ENCODE measurements at regions not wholly inside any gene's neighbourhood (a gene's known extent, or its start where the extent isn't known, plus 50 kb on each side); places are given as distances from the start of the nearest gene placed in this dataset.
"Not testable (repeated sequence)": the region's sequence is repeated elsewhere in the genome, so short reads cannot be mapped to it uniquely, and the experiment has no call there.

DNA sequence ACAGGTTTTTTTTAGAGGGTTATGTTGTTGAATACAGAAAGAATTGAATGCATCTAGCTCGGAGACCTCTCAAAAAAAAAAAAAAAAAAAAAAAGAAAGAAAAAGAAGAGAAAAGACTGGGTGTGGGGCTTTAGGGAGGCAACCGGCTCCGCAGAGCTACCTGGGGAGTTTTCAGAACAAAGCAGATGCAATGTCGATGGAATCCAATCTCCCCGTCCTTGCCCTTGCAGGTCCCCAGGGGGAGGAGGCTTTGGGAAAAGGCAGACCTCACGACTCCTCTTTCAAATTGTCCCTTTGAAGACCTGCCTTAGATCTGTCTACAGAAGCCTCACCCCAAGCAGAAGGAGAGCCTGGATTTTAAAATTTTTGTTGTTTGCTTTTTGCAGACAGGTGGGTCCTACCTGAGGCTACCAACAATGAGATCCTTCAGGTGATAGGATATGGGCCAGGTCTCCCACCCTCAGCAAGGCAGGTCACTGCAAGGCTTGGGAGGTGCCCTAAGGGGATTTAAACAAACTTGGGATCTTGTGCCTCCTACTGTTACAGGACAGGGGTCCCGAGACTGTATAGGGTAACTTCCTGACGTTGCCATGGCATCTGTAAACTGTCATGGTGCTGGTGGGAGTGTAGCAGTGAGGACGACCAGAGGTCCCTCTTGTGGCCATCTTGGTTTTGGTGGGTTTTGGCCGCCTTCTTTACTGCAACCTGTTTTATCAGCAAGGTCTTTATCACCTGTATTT, 75.2 kb upstream of the PRKX start:
- H3F3A ChIP-seq (ENCODE audit: insufficient read depth, low read length, poor library complexity, severe bottlenecking): no peaks in the 10 kb centered on the region
- no peak overlapping the region for H3K4me2 ChIP-seq (ENCODE audit: low read length)
- H3K9me2 ChIP-seq (ENCODE audit: insufficient read depth, low read length): no peaks in the 10 kb centered on the region
- no peaks in the 10 kb centered on the region for H4K20me1 ChIP-seq (ENCODE audit: insufficient read depth)
- no peak for TF ChIP-seq TAF1 (IDR thresholded peaks at IDR 0.05; ENCODE audit: low read depth)
- TF ChIP-seq, protein P1, sequence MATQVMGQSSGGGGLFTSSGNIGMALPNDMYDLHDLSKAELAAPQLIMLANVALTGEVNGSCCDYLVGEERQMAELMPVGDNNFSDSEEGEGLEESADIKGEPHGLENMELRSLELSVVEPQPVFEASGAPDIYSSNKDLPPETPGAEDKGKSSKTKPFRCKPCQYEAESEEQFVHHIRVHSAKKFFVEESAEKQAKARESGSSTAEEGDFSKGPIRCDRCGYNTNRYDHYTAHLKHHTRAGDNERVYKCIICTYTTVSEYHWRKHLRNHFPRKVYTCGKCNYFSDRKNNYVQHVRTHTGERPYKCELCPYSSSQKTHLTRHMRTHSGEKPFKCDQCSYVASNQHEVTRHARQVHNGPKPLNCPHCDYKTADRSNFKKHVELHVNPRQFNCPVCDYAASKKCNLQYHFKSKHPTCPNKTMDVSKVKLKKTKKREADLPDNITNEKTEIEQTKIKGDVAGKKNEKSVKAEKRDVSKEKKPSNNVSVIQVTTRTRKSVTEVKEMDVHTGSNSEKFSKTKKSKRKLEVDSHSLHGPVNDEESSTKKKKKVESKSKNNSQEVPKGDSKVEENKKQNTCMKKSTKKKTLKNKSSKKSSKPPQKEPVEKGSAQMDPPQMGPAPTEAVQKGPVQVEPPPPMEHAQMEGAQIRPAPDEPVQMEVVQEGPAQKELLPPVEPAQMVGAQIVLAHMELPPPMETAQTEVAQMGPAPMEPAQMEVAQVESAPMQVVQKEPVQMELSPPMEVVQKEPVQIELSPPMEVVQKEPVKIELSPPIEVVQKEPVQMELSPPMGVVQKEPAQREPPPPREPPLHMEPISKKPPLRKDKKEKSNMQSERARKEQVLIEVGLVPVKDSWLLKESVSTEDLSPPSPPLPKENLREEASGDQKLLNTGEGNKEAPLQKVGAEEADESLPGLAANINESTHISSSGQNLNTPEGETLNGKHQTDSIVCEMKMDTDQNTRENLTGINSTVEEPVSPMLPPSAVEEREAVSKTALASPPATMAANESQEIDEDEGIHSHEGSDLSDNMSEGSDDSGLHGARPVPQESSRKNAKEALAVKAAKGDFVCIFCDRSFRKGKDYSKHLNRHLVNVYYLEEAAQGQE (IDR thresholded peaks at IDR 0.05; ENCODE audit: borderline replicate concordance): no peak
- TF ChIP-seq POLR2AphosphoS5 (IDR thresholded peaks at IDR 0.05): no peak
- no peak for TF ChIP-seq RAD21 (conservative IDR thresholded peaks at IDR 0.05)
- H3K36me3 ChIP-seq (ENCODE audit: insufficient read depth, low read length): no peaks in the 10 kb centered on the region
- H3K27me3 ChIP-seq (ENCODE audit: insufficient read depth, low read depth, low read length): no peaks in the 10 kb centered on the region
- no peak overlapping the region for H3K9ac ChIP-seq (ENCODE audit: low read length)
- H3K27ac ChIP-seq (ENCODE audit: low read length): no peak overlapping the region
- no peak overlapping the region for H3K4me3 ChIP-seq (ENCODE audit: low read length)
- no peaks in the 10 kb centered on the region for H3K9me3 ChIP-seq (ENCODE audit: low read length)
- no peak overlapping the region for H2AFZ ChIP-seq (ENCODE audit: low read depth, low read length)
- H3K79me2 ChIP-seq (replicated peaks; ENCODE audit: insufficient read depth, low read length): no peaks in the 10 kb centered on the region

DNA sequence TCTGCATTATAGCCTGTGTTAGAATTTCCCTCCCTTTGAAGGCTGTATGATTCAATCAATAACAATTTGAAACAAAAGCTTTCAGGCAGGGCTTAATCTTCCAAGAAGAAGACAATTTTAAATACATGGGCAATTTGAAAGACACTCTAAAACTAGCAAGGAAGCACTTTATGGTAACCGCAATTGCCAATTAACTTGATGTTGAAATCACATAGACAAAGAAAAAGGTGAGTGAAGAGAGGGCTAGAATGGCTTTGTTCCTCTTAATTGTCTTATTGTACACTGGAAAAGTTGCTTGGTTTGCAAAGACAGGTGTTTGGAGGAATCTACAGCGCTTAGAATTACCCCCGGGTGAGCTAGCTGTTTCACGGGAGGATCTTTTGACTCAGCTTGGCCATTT, 74.4 kb upstream of the PRKX start:
- no peaks in the 10 kb centered on the region for H4K20me1 ChIP-seq (ENCODE audit: insufficient read depth)
- no peaks in the 10 kb centered on the region for H3K9me2 ChIP-seq (ENCODE audit: insufficient read depth, low read length)
- no peaks in the 10 kb centered on the region for H3K27me3 ChIP-seq (ENCODE audit: insufficient read depth, low read depth, low read length)
- no peaks in the 10 kb centered on the region for H3K79me2 ChIP-seq (replicated peaks; ENCODE audit: insufficient read depth, low read length)
- H3K4me2 ChIP-seq (ENCODE audit: low read length): no peak overlapping the region
- H3K4me3 ChIP-seq (ENCODE audit: low read length): no peak overlapping the region
- H3K36me3 ChIP-seq (ENCODE audit: insufficient read depth, low read length): no peaks in the 10 kb centered on the region
- no peaks in the 10 kb centered on the region for H3F3A ChIP-seq (ENCODE audit: insufficient read depth, low read length, poor library complexity, severe bottlenecking)
- H3K9me3 ChIP-seq (ENCODE audit: low read length): no peaks in the 10 kb centered on the region
- no peak overlapping the region for H3K9ac ChIP-seq (ENCODE audit: low read length)
- no peak overlapping the region for H3K27ac ChIP-seq (ENCODE audit: low read length)
- no peak overlapping the region for H2AFZ ChIP-seq (ENCODE audit: low read depth, low read length)
- TF ChIP-seq EZH2 (IDR thresholded peaks at IDR 0.05; ENCODE audit: borderline replicate concordance, insufficient read depth, low read length, poor library complexity, severe bottlenecking): no peak
- TF ChIP-seq, protein P2, sequence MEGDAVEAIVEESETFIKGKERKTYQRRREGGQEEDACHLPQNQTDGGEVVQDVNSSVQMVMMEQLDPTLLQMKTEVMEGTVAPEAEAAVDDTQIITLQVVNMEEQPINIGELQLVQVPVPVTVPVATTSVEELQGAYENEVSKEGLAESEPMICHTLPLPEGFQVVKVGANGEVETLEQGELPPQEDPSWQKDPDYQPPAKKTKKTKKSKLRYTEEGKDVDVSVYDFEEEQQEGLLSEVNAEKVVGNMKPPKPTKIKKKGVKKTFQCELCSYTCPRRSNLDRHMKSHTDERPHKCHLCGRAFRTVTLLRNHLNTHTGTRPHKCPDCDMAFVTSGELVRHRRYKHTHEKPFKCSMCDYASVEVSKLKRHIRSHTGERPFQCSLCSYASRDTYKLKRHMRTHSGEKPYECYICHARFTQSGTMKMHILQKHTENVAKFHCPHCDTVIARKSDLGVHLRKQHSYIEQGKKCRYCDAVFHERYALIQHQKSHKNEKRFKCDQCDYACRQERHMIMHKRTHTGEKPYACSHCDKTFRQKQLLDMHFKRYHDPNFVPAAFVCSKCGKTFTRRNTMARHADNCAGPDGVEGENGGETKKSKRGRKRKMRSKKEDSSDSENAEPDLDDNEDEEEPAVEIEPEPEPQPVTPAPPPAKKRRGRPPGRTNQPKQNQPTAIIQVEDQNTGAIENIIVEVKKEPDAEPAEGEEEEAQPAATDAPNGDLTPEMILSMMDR (IDR thresholded peaks at IDR 0.05; ENCODE audit: poor library complexity, severe bottlenecking): no peak
- TF ChIP-seq RAD21 (conservative IDR thresholded peaks at IDR 0.05): no peak
- no peak for TF ChIP-seq MXI1 (conservative IDR thresholded peaks at IDR 0.05; ENCODE audit: poor library complexity, severe bottlenecking)
- TF ChIP-seq, protein P1 (IDR thresholded peaks at IDR 0.05; ENCODE audit: borderline replicate concordance): no peak
- TF ChIP-seq SMC3 (conservative IDR thresholded peaks at IDR 0.05; ENCODE audit: poor library complexity): no peak
- no peak for TF ChIP-seq TAF1 (IDR thresholded peaks at IDR 0.05; ENCODE audit: low read depth)
- no peak for TF ChIP-seq POLR2AphosphoS5 (IDR thresholded peaks at IDR 0.05)
- TF ChIP-seq EP300 (conservative IDR thresholded peaks at IDR 0.05; ENCODE audit: poor library complexity, severe bottlenecking): no peak

GRCh38 chrX:3785822-3786221, 72.4 kb upstream of the PRKX start:
- H3K27ac ChIP-seq (ENCODE audit: low read length); H3K9ac ChIP-seq (ENCODE audit: low read length); H3K9me2 ChIP-seq (ENCODE audit: insufficient read depth, low read length); H3K4me2 ChIP-seq (ENCODE audit: low read length); H3K27me3 ChIP-seq (ENCODE audit: insufficient read depth, low read depth, low read length); H3K9me3 ChIP-seq (ENCODE audit: low read length); H3F3A ChIP-seq (ENCODE audit: insufficient read depth, low read length, poor library complexity, severe bottlenecking); H3K79me2 ChIP-seq (replicated peaks; ENCODE audit: insufficient read depth, low read length); H3K4me3 ChIP-seq (ENCODE audit: low read length); H4K20me1 ChIP-seq (ENCODE audit: insufficient read depth); H2AFZ ChIP-seq (ENCODE audit: low read depth, low read length); H3K36me3 ChIP-seq (ENCODE audit: insufficient read depth, low read length): not testable (repeated sequence)

Measured in neural cell (in vitro differentiated cells).